H9 (cell line): ENCODE measurements at regions not wholly inside any gene's neighbourhood (a gene's known extent, or its start where the extent isn't known, plus 50 kb on each side); places are given as distances from the start of the nearest gene placed in this dataset.

Experiments
- DNase-seq: peaks from one replicate; pipeline ENCODE4 v3.0.0-alpha.2; 2017
- H2AFZ ChIP-seq: one replicate; pipeline ENCODE4 v1.6.1; 2013; ENCODE audit warnings: mild to moderate bottlenecking, low read length, control low read depth, moderate library complexity
- H2AK5ac ChIP-seq: 2 replicates; pipeline ENCODE4 v1.6.1; 2013; ENCODE audit warnings: low read length, control low read depth, mixed read lengths; ENCODE audit not compliant: insufficient read length
- H2BK120ac ChIP-seq: one replicate; pipeline ENCODE4 v1.6.1; 2013; ENCODE audit warnings: low read depth, mild to moderate bottlenecking, low read length, control low read depth, inconsistent platforms; ENCODE audit not compliant: poor library complexity, severe bottlenecking
- H2BK12ac ChIP-seq: 2 replicates; pipeline ENCODE4 v1.6.1; 2013; ENCODE audit warnings: low read length, control low read depth, mixed read lengths, low read depth; ENCODE audit not compliant: insufficient read length
- H2BK15ac ChIP-seq: 2 replicates; pipeline ENCODE4 v1.6.1; 2013; ENCODE audit warnings: low read depth, low read length, control low read depth
- H2BK20ac ChIP-seq: one replicate; pipeline ENCODE4 v1.6.1; 2013; ENCODE audit warnings: low read depth, mild to moderate bottlenecking, low read length, control low read depth, inconsistent platforms; ENCODE audit not compliant: poor library complexity, severe bottlenecking
- H2BK5ac ChIP-seq: 2 replicates; pipeline ENCODE4 v1.6.1; 2013; ENCODE audit warnings: low read length, control low read depth, mixed read lengths; ENCODE audit not compliant: insufficient read length
- H3K14ac ChIP-seq: 2 replicates; pipeline ENCODE4 v1.6.1; 2013; ENCODE audit warnings: low read length, control low read depth; ENCODE audit not compliant: insufficient read depth
- H3K18ac ChIP-seq: 2 replicates; pipeline ENCODE4 v1.6.1; 2013; ENCODE audit warnings: low read depth, mild to moderate bottlenecking, mixed read lengths, low read length, control low read depth; ENCODE audit not compliant: insufficient read length
- H3K23ac ChIP-seq: 2 replicates; pipeline ENCODE4 v1.6.1; 2013; ENCODE audit warnings: low read length, control low read depth, mixed read lengths, low read depth; ENCODE audit not compliant: insufficient read length
- H3K23me2 ChIP-seq: 2 replicates; pipeline ENCODE4 v1.6.1; 2013; ENCODE audit warnings: low read depth, mild to moderate bottlenecking, mixed read lengths, low read length, control low read depth; ENCODE audit not compliant: insufficient read length, poor library complexity, severe bottlenecking
- H3K27ac ChIP-seq: 2 replicates; pipeline ENCODE4 v1.5.1; 2013; ENCODE audit warnings: low read length, control low read depth, mixed read lengths, low read depth; ENCODE audit not compliant: insufficient read length
- H3K27me3 ChIP-seq: 2 replicates; pipeline ENCODE4 v1.6.1; 2013; ENCODE audit warnings: low read length, control low read depth, inconsistent platforms; ENCODE audit not compliant: insufficient read depth
- H3K4ac ChIP-seq: 2 replicates; pipeline ENCODE4 v1.6.1; 2013; ENCODE audit warnings: low read depth, mild to moderate bottlenecking, control low read depth, inconsistent platforms, low read length, moderate library complexity
- H3K4me1 ChIP-seq: 2 replicates; pipeline ENCODE4 v1.6.1; 2013; ENCODE audit warnings: low read length, control low read depth, inconsistent platforms; ENCODE audit not compliant: insufficient read depth
- H3K4me2 ChIP-seq: 2 replicates; pipeline ENCODE4 v1.6.1; 2013; ENCODE audit warnings: low read length, control low read depth, mixed read lengths; ENCODE audit not compliant: insufficient read length, insufficient read depth
- H3K56ac ChIP-seq: 2 replicates; pipeline ENCODE4 v1.6.1; 2013; ENCODE audit warnings: low read depth, mild to moderate bottlenecking, mixed read lengths, low read length, control low read depth; ENCODE audit not compliant: insufficient read length
- H3K79me1 ChIP-seq: 2 replicates; pipeline ENCODE4 v1.6.1; 2013; ENCODE audit warnings: low read depth, mild to moderate bottlenecking, moderate library complexity, low read length, control low read depth, inconsistent platforms; ENCODE audit not compliant: insufficient read depth, poor library complexity, severe bottlenecking
- H3K79me2 ChIP-seq: 2 replicates; pipeline ENCODE4 v1.6.1; 2013; ENCODE audit warnings: low read length, control low read depth, inconsistent platforms; ENCODE audit not compliant: insufficient read depth
- H3K9ac ChIP-seq: 2 replicates; pipeline ENCODE4 v1.6.1; 2013; ENCODE audit warnings: low read length, control low read depth, mixed read lengths; ENCODE audit not compliant: insufficient read length; ENCODE audit errors: extremely low read depth
- H3K9me3 ChIP-seq: one replicate; pipeline ENCODE4 v1.6.1; 2013; ENCODE audit warnings: low read depth, low read length, inconsistent platforms; ENCODE audit not compliant: control insufficient read depth
- H3T11ph ChIP-seq: one replicate; pipeline ENCODE4 v1.6.1; 2013; ENCODE audit warnings: mild to moderate bottlenecking, low read length, control low read depth, inconsistent platforms
- H4K20me1 ChIP-seq: one replicate; pipeline ENCODE4 v1.6.1; 2013; ENCODE audit not compliant: control insufficient read depth, insufficient read length, insufficient read depth
- H4K5ac ChIP-seq: 2 replicates; pipeline ENCODE4 v1.6.1; 2013; ENCODE audit warnings: low read depth, mild to moderate bottlenecking, mixed read lengths, low read length, control low read depth; ENCODE audit not compliant: insufficient read length
- H4K8ac ChIP-seq: replicated peaks from 2 replicates; pipeline ENCODE4 v1.6.1; 2013; ENCODE audit warnings: low read length, control low read depth, mixed read lengths, low read depth; ENCODE audit not compliant: insufficient read length
- H4K91ac ChIP-seq: 2 replicates; pipeline ENCODE4 v1.6.1; 2013; ENCODE audit warnings: low read depth, mild to moderate bottlenecking, moderate library complexity, mixed read lengths, low read length, control low read depth; ENCODE audit not compliant: insufficient read length
- H3K27ac Mint-ChIP-seq, 3 experiments: 2 replicates in 2 of 3; 3 replicates in 1 of 3; pipeline ENCODE4 v1.8.0; 2020 to 2021; ENCODE audit warnings: mixed read lengths in 3 of 3, mild to moderate bottlenecking in 1 of 3, moderate library complexity in 1 of 3
- H3K27me3 Mint-ChIP-seq: 2 replicates; pipeline ENCODE4 v1.8.0; 2021; ENCODE audit warnings: low read depth, mild to moderate bottlenecking, moderate library complexity, mixed read lengths
- H3K36me3 Mint-ChIP-seq, 3 experiments: 2 replicates in 2 of 3; 3 replicates in 1 of 3; pipeline ENCODE4 v1.8.0; 2020 to 2021; ENCODE audit warnings: low read depth in 3 of 3, mixed read lengths in 3 of 3; ENCODE audit not compliant: insufficient read depth in 1 of 3
- H3K4me1 Mint-ChIP-seq, 2 experiments: 2 replicates each; pipeline ENCODE4 v1.8.0; 2020; ENCODE audit warnings: mixed read lengths in 2 of 2
- H3K4me3 Mint-ChIP-seq, 2 experiments: 2 replicates in 1 of 2; 3 replicates in 1 of 2; pipeline ENCODE4 v1.8.0; 2020 to 2021; ENCODE audit warnings: mild to moderate bottlenecking in 2 of 2, mixed read lengths in 2 of 2, moderate library complexity in 1 of 2
- H3K9me3 Mint-ChIP-seq, 2 experiments: 2 replicates in 1 of 2; 3 replicates in 1 of 2; pipeline ENCODE4 v1.8.0; 2020; ENCODE audit warnings: mild to moderate bottlenecking in 2 of 2, mixed read lengths in 2 of 2, moderate library complexity in 1 of 2
- WGBS: extraction: QIAGEN DNeasy Blood & Tissue Kit; methylation state at CpG from one replicate; pipeline ENCODE4 v1.1.7; 2013; ENCODE audit warnings: missing lambda C conversion rate, low lambda C conversion rate, mixed read lengths; ENCODE audit not compliant: insufficient read length; ENCODE audit errors: extremely low coverage; 5-methylcytosine and 5-hydroxymethylcytosine counted together
- TF ChIP-seq, protein P1 (sequence below): fragments of 200-600 bp; sonication (generic); conservative IDR thresholded peaks from 3 replicates; pipeline ENCODE4 v1.8.0; 2021; ENCODE audit warnings: antibody characterized with exemption, mild to moderate bottlenecking

GRCh38 chr6:28696682-28697081 lies 171.0 kb downstream of the GPX5 start:
- H3K79me2 ChIP-seq, result no peaks in the 10 kb centered on the region
- H2BK5ac ChIP-seq, result no peak overlapping the region
- H2BK120ac ChIP-seq, result no peak overlapping the region
- H3T11ph ChIP-seq, result no peak overlapping the region
- peaks cover 15% of the 10 kb centered on the region; the same call in 1 of the 2 replicates for H3K27me3 ChIP-seq
- H3K79me1 ChIP-seq, result no peaks in the 10 kb centered on the region
- no peak overlapping the region for H4K91ac ChIP-seq
- H4K5ac ChIP-seq, result no peak overlapping the region
- H2BK15ac ChIP-seq, result no peak overlapping the region
- TF ChIP-seq, protein P1, sequence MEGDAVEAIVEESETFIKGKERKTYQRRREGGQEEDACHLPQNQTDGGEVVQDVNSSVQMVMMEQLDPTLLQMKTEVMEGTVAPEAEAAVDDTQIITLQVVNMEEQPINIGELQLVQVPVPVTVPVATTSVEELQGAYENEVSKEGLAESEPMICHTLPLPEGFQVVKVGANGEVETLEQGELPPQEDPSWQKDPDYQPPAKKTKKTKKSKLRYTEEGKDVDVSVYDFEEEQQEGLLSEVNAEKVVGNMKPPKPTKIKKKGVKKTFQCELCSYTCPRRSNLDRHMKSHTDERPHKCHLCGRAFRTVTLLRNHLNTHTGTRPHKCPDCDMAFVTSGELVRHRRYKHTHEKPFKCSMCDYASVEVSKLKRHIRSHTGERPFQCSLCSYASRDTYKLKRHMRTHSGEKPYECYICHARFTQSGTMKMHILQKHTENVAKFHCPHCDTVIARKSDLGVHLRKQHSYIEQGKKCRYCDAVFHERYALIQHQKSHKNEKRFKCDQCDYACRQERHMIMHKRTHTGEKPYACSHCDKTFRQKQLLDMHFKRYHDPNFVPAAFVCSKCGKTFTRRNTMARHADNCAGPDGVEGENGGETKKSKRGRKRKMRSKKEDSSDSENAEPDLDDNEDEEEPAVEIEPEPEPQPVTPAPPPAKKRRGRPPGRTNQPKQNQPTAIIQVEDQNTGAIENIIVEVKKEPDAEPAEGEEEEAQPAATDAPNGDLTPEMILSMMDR, result no peak
- no peaks in the 10 kb centered on the region for H3K9me3 ChIP-seq
- no peak overlapping the region for H3K27ac ChIP-seq
- no peak overlapping the region for H3K4ac ChIP-seq
- H4K20me1 ChIP-seq, result no peaks in the 10 kb centered on the region
- Mint-ChIP-seq H3K27ac (no peak overlapping the region), H3K4me1 (peaks cover 22 to 27% of the 10 kb centered on the region in 2 experiments), H3K9me3 (no peaks in the 10 kb centered on the region), H3K27me3 (peaks cover 20% of the 10 kb centered on the region), H3K4me3 (no peak overlapping the region), H3K36me3 (no peaks in the 10 kb centered on the region; a peak in 1 of 7 replicates)
- no peak overlapping the region for H3K18ac ChIP-seq
- no peak overlapping the region for H2BK12ac ChIP-seq
- H2AFZ ChIP-seq, result no peak overlapping the region
- WGBS, result no CpG with 5 or more reads among the region's 9 CpGs
- H3K14ac ChIP-seq, result no peak overlapping the region
- H2BK20ac ChIP-seq, result no peak overlapping the region
- no peak for DNase-seq
- no peak overlapping the region for H4K8ac ChIP-seq
- H3K23me2 ChIP-seq, result peaks cover 16% of the 10 kb centered on the region
- H3K9ac ChIP-seq, result no peak overlapping the region
- no peak overlapping the region for H3K4me2 ChIP-seq
- no peak overlapping the region for H2AK5ac ChIP-seq
- no peak overlapping the region for H3K23ac ChIP-seq
- H3K4me1 ChIP-seq, result no peaks in the 10 kb centered on the region; the same call in 1 of the 2 replicates
- H3K56ac ChIP-seq, result no peak overlapping the region
